Hepatocyte (in vitro differentiated cells): ENCODE measurements at regions not wholly inside any gene's neighbourhood (a gene's known extent, or its start where the extent isn't known, plus 50 kb on each side); places are given as distances from the start of the nearest gene placed in this dataset.

Experiments
- DNase-seq: peaks from one replicate; pipeline ENCODE4 v3.0.0-alpha.2; 2016; ENCODE audit warnings: low spot score
- H2AFZ ChIP-seq: fragments of 200-600 bp; sonication (generic); 2 replicates; pipeline ENCODE4 v1.6.0; 2016; ENCODE audit warnings: antibody characterized with exemption, mild to moderate bottlenecking
- H3K27ac ChIP-seq: fragments of 200-600 bp; sonication (generic); 2 replicates; pipeline ENCODE4 v1.5.1; 2016; ENCODE audit warnings: mild to moderate bottlenecking
- H3K27me3 ChIP-seq: fragments of 200-600 bp; sonication (generic); 2 replicates; pipeline ENCODE4 v1.6.1; 2016
- H3K36me3 ChIP-seq: fragments of 200-600 bp; sonication (generic); replicated peaks from 2 replicates; pipeline ENCODE4 v1.5.1; 2016; ENCODE audit warnings: low read depth; ENCODE audit not compliant: insufficient read depth
- H3K4me1 ChIP-seq: fragments of 200-600 bp; sonication (generic); 2 replicates; pipeline ENCODE4 v1.5.1; 2016; ENCODE audit warnings: mild to moderate bottlenecking, moderate library complexity; ENCODE audit not compliant: insufficient read depth
- H3K4me2 ChIP-seq: fragments of 200-600 bp; sonication (generic); 2 replicates; pipeline ENCODE4 v1.6.0; 2016
- H3K4me3 ChIP-seq: fragments of 200-600 bp; sonication (generic); 2 replicates; pipeline ENCODE4 v1.5.1; 2016; ENCODE audit warnings: mild to moderate bottlenecking
- H3K79me2 ChIP-seq: fragments of 200-600 bp; sonication (generic); 2 replicates; pipeline ENCODE4 v1.6.0; 2017; ENCODE audit warnings: mild to moderate bottlenecking
- H3K9me2 ChIP-seq: fragments of 200-600 bp; sonication (generic); replicated peaks from 2 replicates; pipeline ENCODE4 v1.6.0; 2017; ENCODE audit warnings: mild to moderate bottlenecking; ENCODE audit not compliant: insufficient read depth
- H3K9me3 ChIP-seq: fragments of 200-600 bp; sonication (generic); 2 replicates; pipeline ENCODE4 v1.5.1; 2016; ENCODE audit warnings: low read depth, mild to moderate bottlenecking
- H4K20me1 ChIP-seq: fragments of 200-600 bp; sonication (generic); 2 replicates; pipeline ENCODE4 v1.6.0; 2016; ENCODE audit warnings: mild to moderate bottlenecking; ENCODE audit not compliant: insufficient read depth, poor library complexity, severe bottlenecking
- CTCF ChIP-seq: fragments of 200-600 bp; sonication (generic); IDR thresholded peaks from 2 replicates; pipeline ENCODE4 v1.5.1; 2016; ENCODE audit warnings: antibody characterized with exemption, mild to moderate bottlenecking; ENCODE audit not compliant: poor library complexity
- EZH2 ChIP-seq: fragments of 200-600 bp; sonication (generic); IDR thresholded peaks from 2 replicates; pipeline ENCODE4 v1.6.1; 2016; ENCODE audit warnings: antibody characterized with exemption, mild to moderate bottlenecking, borderline replicate concordance
- EZH2phosphoT487 ChIP-seq: fragments of 200-600 bp; sonication (generic); IDR thresholded peaks from one replicate; pipeline ENCODE4 v1.6.1; 2018; ENCODE audit warnings: antibody characterized with exemption, mild to moderate bottlenecking, low read depth, moderate library complexity; ENCODE audit not compliant: unreplicated experiment, severe bottlenecking
- WGBS: methylation state at CpG from one replicate; pipeline ENCODE4 v1.1.6; 2016; ENCODE audit warnings: low lambda C conversion rate; ENCODE audit errors: missing lambda C conversion rate; 5-methylcytosine and 5-hydroxymethylcytosine counted together

GRCh38 chr5:82886911-82887310 is 190.3 kb downstream of the TMEM167A start:
- TF ChIP-seq CTCF = no peak
- TF ChIP-seq EZH2 = no peak
- no peak for TF ChIP-seq EZH2phosphoT487
- Histone ChIP-seq H4K20me1 (no peaks in the 10 kb centered on the region), H3K4me3 (no peak overlapping the region), H3K27me3 (no peaks in the 10 kb centered on the region), H3K9me3 (no peaks in the 10 kb centered on the region), H3K4me1 (peaks cover 5% of the 10 kb centered on the region), H3K36me3 (no peaks in the 10 kb centered on the region), H3K79me2 (no peaks in the 10 kb centered on the region), H2AFZ (no peak overlapping the region), H3K27ac (no peak overlapping the region), H3K4me2 (no peak overlapping the region), H3K9me2 (no peaks in the 10 kb centered on the region)
- no peak for DNase-seq
- WGBS = 52% methylated on average over 1 of the region's 1 CpG

GRCh38 chr5:82885627-82886389 is 191.4 kb downstream of the TMEM167A start:
- no peaks in the 10 kb centered on the region for H4K20me1 ChIP-seq
- TF ChIP-seq CTCF (peak; percentile 8), EZH2phosphoT487 (no peak)
- H3K36me3 ChIP-seq = no peaks in the 10 kb centered on the region
- H2AFZ ChIP-seq = peak overlapping the region; percentile 12
- 57% methylated on average over 3 of the region's 3 CpGs for WGBS
- peak overlapping the region; percentile 48 for H3K4me2 ChIP-seq
- peak overlapping the region; percentile 35 for H3K27ac ChIP-seq
- DNase-seq = peak; percentile 7
- H3K27me3 ChIP-seq = no peaks in the 10 kb centered on the region
- H3K79me2 ChIP-seq = no peaks in the 10 kb centered on the region
- peaks cover 5% of the 10 kb centered on the region for H3K4me1 ChIP-seq
- no peaks in the 10 kb centered on the region for H3K9me3 ChIP-seq
- no peak overlapping the region for H3K4me3 ChIP-seq
- no peaks in the 10 kb centered on the region for H3K9me2 ChIP-seq

GRCh38 chr5:82884821-82885471 is 192.2 kb downstream of the TMEM167A start:
- no peak overlapping the region for H3K4me3 ChIP-seq
- H3K9me2 ChIP-seq = no peaks in the 10 kb centered on the region
- H2AFZ ChIP-seq = peak overlapping the region; percentile 12
- H4K20me1 ChIP-seq = no peaks in the 10 kb centered on the region
- DNase-seq = no peak
- no peaks in the 10 kb centered on the region for H3K27me3 ChIP-seq
- H3K36me3 ChIP-seq = no peaks in the 10 kb centered on the region
- peaks cover 5% of the 10 kb centered on the region for H3K4me1 ChIP-seq
- peak overlapping the region; percentile 35 for H3K27ac ChIP-seq
- H3K79me2 ChIP-seq = no peaks in the 10 kb centered on the region
- TF ChIP-seq CTCF = no peak
- TF ChIP-seq EZH2 = no peak
- TF ChIP-seq EZH2phosphoT487 = no peak
- no peaks in the 10 kb centered on the region for H3K9me3 ChIP-seq
- peak overlapping the region; percentile 48 for H3K4me2 ChIP-seq
- 51% methylated on average over 5 of the region's 5 CpGs for WGBS
